HG03558 (cell line): ENCODE measurements at regions not wholly inside any gene's neighbourhood (a gene's known extent, or its start where the extent isn't known, plus 50 kb on each side); places are given as distances from the start of the nearest gene placed in this dataset.
"Not testable (repeated sequence)": the region's sequence is repeated elsewhere in the genome, so short reads cannot be mapped to it uniquely, and the experiment has no call there.

Source experiments
- ATAC-seq: cut with Tn5 transposase; IDR thresholded peaks from one replicate; pipeline ENCODE4 v1.9.1; 2021; ENCODE audit warnings: moderate number of reproducible peaks; ENCODE audit not compliant: unreplicated experiment; ENCODE audit errors: extremely low read depth

- ATAC-seq: no peak
These were observed 288.8 kb upstream of the TGFBR2 start for GRCh38 chr3:30317561-30317960.

- ATAC-seq: no peak
These were observed 288.3 kb upstream of the TGFBR2 start for GRCh38 chr3:30318110-30318509.

DNA sequence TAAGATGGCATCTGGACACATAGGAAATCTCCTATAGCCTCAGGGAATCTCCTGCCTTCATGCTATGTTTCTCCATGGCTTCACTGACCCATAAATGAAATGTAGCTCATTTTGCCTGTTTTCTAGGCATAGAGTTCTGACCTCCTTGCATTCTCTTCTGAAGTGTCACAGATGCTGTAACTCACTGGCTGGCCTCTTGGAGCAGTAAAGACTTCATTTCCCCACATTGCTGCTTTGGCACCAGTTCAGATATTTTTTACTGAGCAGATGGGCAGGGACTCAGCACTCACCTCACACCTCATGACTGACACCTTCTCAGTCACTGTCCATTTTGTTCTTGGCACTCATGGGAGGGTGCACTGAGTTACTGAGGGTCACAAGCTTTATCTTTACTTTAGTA is 286.7 kb upstream of the TGFBR2 start:
- ATAC-seq: no peak

DNA sequence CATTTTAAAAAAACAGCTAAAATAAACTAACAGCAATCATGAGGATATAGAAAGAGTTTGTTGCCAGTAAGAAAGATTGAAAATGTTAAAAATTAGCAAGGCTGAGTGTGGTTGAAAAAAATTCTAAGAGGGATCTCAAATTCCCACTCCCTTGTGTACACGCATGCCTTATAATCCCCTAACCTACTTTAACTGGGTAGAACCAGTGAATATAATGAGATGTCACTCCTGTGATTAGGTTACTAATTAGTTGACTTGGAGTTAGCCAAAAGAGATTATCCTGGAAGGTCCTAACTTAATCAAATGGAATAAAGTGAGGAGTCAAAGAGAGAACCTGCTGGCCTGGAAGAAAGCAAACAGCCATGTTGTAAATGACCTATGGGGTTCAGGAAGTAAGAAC is 286.0 kb upstream of the TGFBR2 start:
- ATAC-seq: no peak

GRCh38 chr3:30321065-30321464 is 285.3 kb upstream of the TGFBR2 start:
- ATAC-seq: no peak

DNA sequence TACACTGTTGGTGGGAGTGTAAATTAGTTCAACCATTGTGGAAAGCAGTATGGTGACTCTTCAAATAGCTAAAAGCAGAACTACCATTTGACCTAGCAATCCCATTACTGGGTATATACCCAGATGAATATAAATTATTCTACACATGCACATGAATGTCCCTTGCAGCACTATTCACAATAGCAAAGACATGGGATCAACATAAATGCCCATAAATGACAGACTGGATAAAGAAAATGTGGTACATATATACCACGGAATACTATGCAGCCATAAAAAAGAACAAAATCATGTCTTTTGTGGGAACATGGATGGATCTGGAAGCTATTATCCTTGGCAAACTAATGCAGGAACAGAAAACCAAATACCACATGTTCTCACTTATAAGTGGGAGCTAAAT is 282.8 kb upstream of the TGFBR2 start:
- ATAC-seq: not testable (repeated sequence)

DNA sequence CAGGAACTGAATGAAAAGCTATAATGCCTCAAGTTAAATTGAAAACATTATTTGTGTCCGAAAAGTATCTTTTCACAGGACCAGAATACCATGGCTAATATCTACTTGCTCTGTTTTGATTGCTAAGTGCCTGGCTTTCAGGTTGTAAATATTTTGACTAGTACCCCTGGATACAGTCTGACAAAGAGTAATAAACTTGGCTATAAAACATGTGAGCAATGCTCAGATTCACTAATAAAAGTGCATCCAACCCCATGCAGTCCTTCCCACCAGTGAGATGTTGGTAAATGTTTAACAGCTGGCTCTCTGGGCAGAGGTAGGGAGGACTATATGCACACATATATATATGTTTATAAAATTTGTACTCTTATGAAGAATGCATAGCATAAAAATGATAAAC is 281.8 kb upstream of the TGFBR2 start:
- ATAC-seq: no peak

DNA sequence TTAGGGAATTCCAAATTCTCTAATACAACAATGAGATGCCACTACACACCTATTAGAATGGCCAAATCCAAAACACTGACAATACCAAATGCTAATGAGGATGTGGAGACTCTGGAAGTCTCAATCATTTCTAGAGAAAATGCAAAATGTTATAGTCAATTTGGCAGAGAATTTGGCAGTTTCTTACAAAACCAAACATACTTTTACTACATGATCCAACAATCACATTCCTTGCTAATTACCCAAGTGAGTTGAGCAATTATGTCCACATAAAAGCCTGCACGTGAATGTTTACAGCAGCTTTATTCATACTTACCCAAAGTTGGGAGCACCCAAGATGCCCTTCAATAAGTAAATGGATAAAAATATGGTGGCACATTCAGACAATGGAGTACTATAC is 278.4 kb upstream of the TGFBR2 start:
- not testable (repeated sequence) for ATAC-seq

- ATAC-seq: not testable (repeated sequence)
These were observed 277.5 kb upstream of the TGFBR2 start for GRCh38 chr3:30328935-30329334.

GRCh38 chr3:30331519-30331918 is 274.9 kb upstream of the TGFBR2 start:
- no peak for ATAC-seq

DNA sequence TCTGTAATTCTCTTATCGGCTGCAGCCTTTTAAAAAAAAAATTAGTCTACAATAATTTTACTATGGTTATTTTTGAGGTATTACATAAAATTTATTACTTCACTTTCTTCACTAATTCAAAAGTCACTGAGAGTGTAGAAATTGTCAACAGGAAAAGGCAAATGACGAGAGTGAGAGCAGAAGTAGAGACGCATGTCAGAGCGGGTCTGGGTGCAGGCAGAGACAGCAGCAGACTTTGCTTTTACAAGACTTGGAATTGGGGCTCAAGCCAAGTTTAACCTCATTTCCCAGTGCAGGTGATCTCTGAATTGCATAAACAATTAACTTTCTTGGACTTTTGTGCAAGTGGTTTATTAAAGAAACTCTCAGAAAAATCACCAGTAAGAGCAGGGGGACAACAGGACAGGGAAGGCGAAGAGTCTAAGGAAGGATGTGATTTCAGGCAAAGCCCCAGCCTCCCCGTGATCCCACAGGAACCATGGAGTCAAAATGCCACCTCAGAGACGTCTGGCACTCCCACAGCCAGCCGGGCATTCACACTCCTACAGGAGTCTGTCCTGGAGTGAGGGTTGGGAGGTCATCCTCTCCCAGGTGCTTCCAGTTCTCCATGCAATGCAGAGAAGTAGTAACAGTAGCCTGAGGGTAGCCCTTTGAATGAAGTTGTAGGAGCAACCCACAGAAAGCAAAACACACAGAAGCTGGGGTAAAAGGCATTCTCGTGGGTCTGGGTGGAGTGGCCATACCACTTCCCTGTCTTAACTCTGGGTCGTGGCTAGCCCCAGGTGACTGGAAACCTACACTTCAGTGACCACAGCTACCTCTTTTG is 274.0 kb upstream of the TGFBR2 start:
- ATAC-seq: no peak

DNA sequence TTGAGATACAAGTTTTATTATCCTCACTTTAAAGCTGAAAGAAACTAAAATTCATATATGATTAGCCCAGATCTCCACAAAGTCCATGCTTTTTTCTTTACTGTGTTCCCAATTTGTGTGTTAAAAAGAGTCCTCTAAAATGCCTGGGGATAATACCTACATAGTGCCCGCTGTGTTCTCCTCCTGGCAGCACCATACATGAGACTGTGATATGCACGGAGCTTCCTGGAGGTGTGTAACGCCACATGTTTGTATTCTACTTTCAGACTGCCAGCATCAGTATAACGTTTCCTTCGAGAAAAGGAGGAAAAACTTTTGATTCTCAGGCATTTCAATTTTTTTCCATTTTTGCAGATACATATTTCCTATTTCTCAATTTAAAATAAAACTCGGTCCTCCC is 273.3 kb upstream of the TGFBR2 start:
- ATAC-seq: no peak

DNA sequence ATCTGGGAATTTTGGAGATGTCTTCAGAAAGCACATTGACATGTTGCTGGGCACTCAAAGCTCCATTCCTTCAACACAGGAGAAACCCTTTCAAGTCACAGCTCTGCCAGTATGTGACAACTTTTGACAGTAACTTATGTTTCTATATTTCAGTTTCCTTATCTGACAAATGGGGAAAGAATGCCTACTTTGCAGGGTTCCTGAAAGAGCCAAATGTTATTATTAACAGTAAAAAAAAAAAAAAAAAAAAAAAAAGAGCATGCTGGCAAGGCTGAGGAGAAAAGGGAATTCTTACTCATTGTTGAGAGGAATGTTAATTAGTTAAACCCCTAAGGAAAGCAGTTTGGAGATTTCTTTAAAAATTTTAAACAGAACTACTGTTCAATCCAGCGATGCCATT is 272.5 kb upstream of the TGFBR2 start:
- no peak for ATAC-seq

- no peak for ATAC-seq
These were observed 265.9 kb upstream of the TGFBR2 start for GRCh38 chr3:30340500-30340899.

- no peak for ATAC-seq
These were observed 265.3 kb upstream of the TGFBR2 start for GRCh38 chr3:30341079-30341478.

DNA sequence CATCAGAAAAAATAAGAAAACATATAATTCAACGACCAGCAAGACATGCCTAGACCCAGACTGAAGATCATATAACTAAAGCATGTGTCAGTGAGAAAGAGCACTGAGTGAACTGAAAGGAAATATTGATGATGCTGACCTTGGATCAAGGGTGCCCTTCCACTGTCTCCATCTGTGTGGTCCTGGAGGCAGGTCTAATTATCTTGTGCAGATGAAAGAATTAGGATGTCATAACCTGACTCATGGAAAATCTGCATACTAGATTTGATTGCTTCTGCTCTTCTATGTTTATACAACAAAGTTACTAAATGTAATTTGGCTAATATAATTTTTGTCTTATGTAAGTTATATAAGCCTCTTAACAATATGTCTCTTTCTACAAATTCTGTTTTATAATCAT is 264.6 kb upstream of the TGFBR2 start:
- ATAC-seq: no peak

GRCh38 chr3:30342318-30343060 is 263.9 kb upstream of the TGFBR2 start:
- no peak for ATAC-seq

DNA sequence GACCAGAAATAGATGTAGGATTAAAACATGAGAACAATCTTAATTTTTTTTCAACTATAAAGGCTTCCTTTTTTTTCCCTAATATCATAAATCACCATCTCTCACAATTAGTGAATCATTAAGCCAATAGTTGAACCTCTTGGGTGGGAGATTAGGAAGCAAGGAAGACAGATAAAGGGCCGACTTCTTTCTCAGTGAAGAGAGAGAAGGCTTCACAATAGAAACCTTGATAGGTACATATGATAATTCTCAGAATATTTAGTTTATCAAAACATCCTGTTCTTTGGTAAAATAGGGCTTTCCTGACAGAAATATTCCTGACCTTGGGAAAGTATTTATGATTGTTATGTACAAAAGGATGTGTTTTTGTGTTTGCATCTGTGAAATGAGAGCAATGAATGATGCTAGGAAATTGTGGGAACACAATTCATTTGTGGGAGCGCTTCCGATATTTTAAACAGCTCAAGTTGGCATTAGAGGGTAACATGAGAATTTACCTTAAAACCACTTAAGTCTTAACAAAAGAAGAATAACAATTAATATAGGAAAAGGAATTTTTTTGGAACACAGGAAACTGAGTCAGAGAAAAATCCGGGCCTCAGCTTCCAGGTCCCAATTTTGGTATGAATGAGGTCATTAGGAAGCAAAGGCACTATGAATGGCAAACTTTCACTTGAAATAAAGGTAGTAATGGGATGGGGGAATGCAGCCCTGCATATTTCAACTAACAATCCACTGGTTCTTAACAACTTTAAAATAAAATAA is 263.2 kb upstream of the TGFBR2 start:
- ATAC-seq: no peak

DNA sequence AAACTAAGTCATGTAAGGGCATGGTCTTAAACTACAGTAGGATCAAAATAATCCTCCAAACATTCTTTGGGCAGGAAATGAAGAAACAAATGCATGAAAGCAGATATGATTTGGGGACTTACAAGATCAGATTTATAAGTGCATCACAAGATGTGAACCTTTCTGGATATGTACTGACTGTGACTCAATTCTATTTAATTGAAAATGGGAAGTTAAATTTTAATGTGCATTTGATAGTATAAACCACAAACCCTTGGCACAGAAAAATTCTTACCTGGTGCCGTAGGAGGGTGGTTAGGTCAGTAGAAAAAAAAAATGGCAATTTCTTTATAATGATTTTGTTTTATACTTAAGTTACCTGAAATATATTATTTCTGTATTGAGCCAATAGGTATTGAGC is 262.5 kb upstream of the TGFBR2 start:
- no peak for ATAC-seq

DNA sequence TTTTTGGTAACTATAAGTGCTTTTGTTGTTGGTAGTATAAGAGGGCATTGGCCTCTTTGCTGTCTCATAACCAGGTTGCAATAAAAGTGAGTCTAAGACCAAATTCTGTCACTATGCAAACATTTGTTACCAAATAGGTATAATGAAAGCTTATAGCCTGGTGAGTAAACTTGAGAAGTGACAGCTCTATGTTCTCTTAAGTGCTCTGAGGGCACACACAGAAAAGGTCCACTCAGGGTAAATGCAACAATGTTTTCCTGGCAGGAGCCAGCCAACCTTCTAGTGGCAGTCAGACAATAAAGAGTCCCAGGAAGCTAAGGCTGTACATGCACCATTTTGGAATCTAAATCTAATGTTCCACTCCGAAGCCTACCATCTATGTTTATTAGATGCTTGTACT is 262.1 kb upstream of the TGFBR2 start:
- no peak for ATAC-seq

GRCh38 chr3:30346933-30347320 is 259.5 kb upstream of the TGFBR2 start:
- no peak for ATAC-seq
